GM12891 (cell line): ENCODE measurements at regions not wholly inside any gene's neighbourhood (a gene's known extent, or its start where the extent isn't known, plus 50 kb on each side); places are given as distances from the start of the nearest gene placed in this dataset.

ENCODE experiments used
- PAX5 ChIP-seq: IDR thresholded peaks from 2 replicates; pipeline ENCODE4 v1.6.1; 2011; ENCODE audit warnings: low read length, moderate library complexity, mild to moderate bottlenecking; ENCODE audit not compliant: insufficient read depth, severe bottlenecking
- POLR2A ChIP-seq: IDR thresholded peaks from 2 replicates; pipeline ENCODE4 v1.6.1; 2011; ENCODE audit warnings: low read depth, low read length, control low read depth
- POLR2AphosphoS5 ChIP-seq: IDR thresholded peaks from 2 replicates; pipeline ENCODE4 v1.6.1; 2011; ENCODE audit warnings: low read depth, low read length, control low read depth
- POU2F2 ChIP-seq: IDR thresholded peaks from 2 replicates; pipeline ENCODE4 v1.6.1; 2011; ENCODE audit warnings: low read depth, mild to moderate bottlenecking, control low read depth, low read length, moderate library complexity
- SPI1 ChIP-seq: IDR thresholded peaks from 2 replicates; pipeline ENCODE4 v1.6.1; 2011; ENCODE audit warnings: low read depth, low read length, control low read depth
- TAF1 ChIP-seq: IDR thresholded peaks from 2 replicates; pipeline ENCODE4 v1.6.1; 2011; ENCODE audit warnings: low read depth, low read length, control low read depth

DNA sequence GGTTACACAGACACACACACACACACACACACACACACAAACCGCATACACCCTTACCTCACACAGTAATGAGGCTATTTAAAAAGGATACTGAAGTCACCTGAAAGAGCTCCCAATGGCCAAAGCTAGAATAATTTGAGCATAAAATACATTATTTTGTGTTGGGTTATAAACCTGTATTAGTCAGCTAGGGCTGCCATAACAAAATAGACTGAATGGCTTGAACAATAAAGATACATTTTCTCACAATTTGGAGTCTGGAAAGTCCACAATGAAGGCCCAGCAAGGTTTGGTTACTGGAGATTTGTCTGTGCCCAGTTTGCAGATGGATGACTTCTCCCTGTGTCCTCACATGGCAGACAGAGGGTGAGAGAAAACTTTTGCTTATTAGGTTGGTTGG lies 605.4 kb upstream of the REG3G start:
- no peak for TF ChIP-seq SPI1
- no peak for TF ChIP-seq POLR2AphosphoS5
- no peak for TF ChIP-seq POLR2A
- TF ChIP-seq POU2F2, result no peak
- no peak for TF ChIP-seq TAF1
- no peak for TF ChIP-seq PAX5
